ENCODE measurements at regions not wholly inside any gene's neighbourhood (a gene's known extent, or its start where the extent isn't known, plus 50 kb on each side); places are given as distances from the start of the nearest gene placed in this dataset.
A peak's percentile ranks its signal among the peaks of the same experiment; 100 is the strongest.

GRCh38 chr20:24106801-24107445, 118.3 kb upstream of the GGTLC1 start:
- DNase-seq (ENCODE audit: low read depth, low spot score), result no peak

- no peak for DNase-seq (ENCODE audit: low read depth, low spot score)
Observed at GRCh38 chr20:24106150-24106800, 117.7 kb upstream of the GGTLC1 start.

- no peak for DNase-seq (ENCODE audit: low read depth, low spot score)
Observed at GRCh38 chr20:24102749-24103333, 114.3 kb upstream of the GGTLC1 start.

GRCh38 chr20:24102290-24102689, 113.7 kb upstream of the GGTLC1 start:
- DNase-seq (ENCODE audit: low read depth, low spot score), result no peak

GRCh38 chr20:24100370-24101011, 111.9 kb upstream of the GGTLC1 start:
- peak; percentile 2 for DNase-seq (ENCODE audit: low read depth, low spot score)

GRCh38 chr20:24098886-24099285, 110.3 kb upstream of the GGTLC1 start:
- DNase-seq (ENCODE audit: low read depth, low spot score), result no peak

- DNase-seq (ENCODE audit: low read depth, low spot score), result no peak
Observed at GRCh38 chr20:24097506-24098245, 109.1 kb upstream of the GGTLC1 start.

- DNase-seq (ENCODE audit: low read depth, low spot score), result no peak
Observed at GRCh38 chr20:24096864-24097450, 108.4 kb upstream of the GGTLC1 start.

GRCh38 chr20:24096264-24096663, 107.7 kb upstream of the GGTLC1 start:
- DNase-seq (ENCODE audit: low read depth, low spot score), result no peak

GRCh38 chr20:24095756-24096155, 107.2 kb upstream of the GGTLC1 start:
- DNase-seq (ENCODE audit: low read depth, low spot score), result no peak

- DNase-seq (ENCODE audit: low read depth, low spot score), result no peak
Observed at GRCh38 chr20:24095303-24095702, 106.7 kb upstream of the GGTLC1 start.

- no peak for DNase-seq (ENCODE audit: low read depth, low spot score)
Observed at GRCh38 chr20:24089576-24089975, 101.0 kb upstream of the GGTLC1 start.

- DNase-seq (ENCODE audit: low read depth, low spot score), result no peak
Observed at GRCh38 chr20:24086121-24086520, 97.5 kb upstream of the GGTLC1 start.

- DNase-seq (ENCODE audit: low read depth, low spot score), result no peak
Observed at GRCh38 chr20:24084281-24084680, 95.7 kb upstream of the GGTLC1 start.

GRCh38 chr20:24081077-24081476, 92.5 kb upstream of the GGTLC1 start:
- DNase-seq (ENCODE audit: low read depth, low spot score), result no peak

- DNase-seq (ENCODE audit: low read depth, low spot score), result no peak
Observed at GRCh38 chr20:24079661-24080412, 91.3 kb upstream of the GGTLC1 start.

- DNase-seq (ENCODE audit: low read depth, low spot score), result no peak
Observed at GRCh38 chr20:24077145-24077544, 88.6 kb upstream of the GGTLC1 start.

GRCh38 chr20:24070679-24071078, 82.1 kb upstream of the GGTLC1 start:
- no peak for DNase-seq (ENCODE audit: low read depth, low spot score)

- DNase-seq (ENCODE audit: low read depth, low spot score), result no peak
Observed at GRCh38 chr20:24066076-24066700, 77.6 kb upstream of the GGTLC1 start.

- DNase-seq (ENCODE audit: low read depth, low spot score), result no peak
Observed at GRCh38 chr20:24064915-24065314, 76.3 kb upstream of the GGTLC1 start.

Measured in activated naive CD8-positive, alpha-beta T cell treated with anti-CD3 and anti-CD28 coated beads, Interleukin-2, amount 50 U/mL, for 16 hours (primary cell).